GM23338 (cell line): ENCODE measurements at regions not wholly inside any gene's neighbourhood (a gene's known extent, or its start where the extent isn't known, plus 50 kb on each side); places are given as distances from the start of the nearest gene placed in this dataset.

Source experiments
- ATAC-seq: fragments of 200-7000 bp; cut with Tn5 transposase; 3 replicates; pipeline ENCODE4 v1.9.1; 2020
- DNase-seq: peaks from one replicate; pipeline ENCODE4 v3.0.0-alpha.2; 2015; ENCODE audit warnings: low spot score
- H2AFZ ChIP-seq: fragments of 200-600 bp; sonication (generic); 2 replicates; pipeline ENCODE4 v1.8.0; 2016; ENCODE audit warnings: antibody characterized with exemption, mild to moderate bottlenecking, moderate library complexity
- H3F3A ChIP-seq: fragments of 200-600 bp; sonication (generic); replicated peaks from 2 replicates; pipeline ENCODE4 v1.8.0; 2017; ENCODE audit warnings: antibody characterized with exemption, mixed run types, low read depth
- H3K27ac ChIP-seq: fragments of 200-600 bp; sonication (generic); 2 replicates; pipeline ENCODE4 v1.6.1; 2016; ENCODE audit warnings: low read depth
- H3K27me3 ChIP-seq: fragments of 200-600 bp; sonication (generic); 2 replicates; pipeline ENCODE4 v1.8.0; 2016; ENCODE audit warnings: mild to moderate bottlenecking, mixed run types, moderate library complexity; ENCODE audit not compliant: insufficient read depth
- H3K36me3 ChIP-seq: fragments of 200-600 bp; sonication (generic); 2 replicates; pipeline ENCODE4 v1.8.0; 2016; ENCODE audit warnings: mild to moderate bottlenecking; ENCODE audit not compliant: insufficient read depth
- H3K4me1 ChIP-seq: fragments of 200-600 bp; sonication (generic); 2 replicates; pipeline ENCODE4 v1.8.0; 2016; ENCODE audit warnings: mild to moderate bottlenecking, moderate library complexity; ENCODE audit not compliant: insufficient read depth
- H3K4me2 ChIP-seq: fragments of 200-600 bp; sonication (generic); 2 replicates; pipeline ENCODE4 v1.7.1; 2017; ENCODE audit warnings: mixed run types
- H3K4me3 ChIP-seq: fragments of 200-600 bp; sonication (generic); 2 replicates; pipeline ENCODE4 v1.6.1; 2016; ENCODE audit warnings: mixed run types
- H3K79me2 ChIP-seq: fragments of 200-600 bp; sonication (generic); replicated peaks from 2 replicates; pipeline ENCODE4 v1.8.0; 2017; ENCODE audit warnings: mild to moderate bottlenecking; ENCODE audit not compliant: insufficient read depth
- H3K9me2 ChIP-seq: fragments of 200-600 bp; sonication (generic); 2 replicates; pipeline ENCODE4 v1.8.0; 2017; ENCODE audit not compliant: insufficient read depth
- H4K20me1 ChIP-seq: fragments of 200-600 bp; sonication (generic); replicated peaks from 2 replicates; pipeline ENCODE4 v1.8.0; 2017; ENCODE audit warnings: mild to moderate bottlenecking; ENCODE audit not compliant: insufficient read depth
- H3K27ac Mint-ChIP-seq: 2 replicates; pipeline ENCODE4 v1.8.0; 2020; ENCODE audit warnings: inconsistent platforms, mild to moderate bottlenecking, moderate library complexity, mixed read lengths
- H3K27me3 Mint-ChIP-seq: 3 replicates; pipeline ENCODE4 v1.8.0; 2022; ENCODE audit warnings: low read depth, mild to moderate bottlenecking, moderate library complexity, mixed read lengths, inconsistent platforms; ENCODE audit not compliant: insufficient read depth, poor library complexity
- H3K36me3 Mint-ChIP-seq: 3 replicates; pipeline ENCODE4 v1.8.0; 2021; ENCODE audit warnings: low read depth, mild to moderate bottlenecking, inconsistent platforms, moderate library complexity, mixed read lengths
- H3K4me1 Mint-ChIP-seq: 3 replicates; pipeline ENCODE4 v1.8.0; 2020; ENCODE audit warnings: mild to moderate bottlenecking, inconsistent platforms, mixed read lengths
- H3K4me3 Mint-ChIP-seq: 3 replicates; pipeline ENCODE4 v1.8.0; 2021; ENCODE audit warnings: moderate library complexity, mild to moderate bottlenecking, inconsistent platforms, mixed read lengths
- H3K9me3 Mint-ChIP-seq: 3 replicates; pipeline ENCODE4 v1.8.0; 2020; ENCODE audit warnings: moderate library complexity, mild to moderate bottlenecking, inconsistent platforms, mixed read lengths
- CREB1 ChIP-seq: fragments of 250-450 bp; sonication (Bioruptor Pico); IDR thresholded peaks from 2 replicates; pipeline ENCODE4 v1.5.0; 2020; ENCODE audit warnings: low read depth, mild to moderate bottlenecking, moderate library complexity
- CTCF ChIP-seq, 2 experiments: fragments of 200-600 bp in 1 of 2; sonication (generic) in 1 of 2; conservative IDR thresholded peaks; 2 replicates each; pipeline versions ENCODE4 v1.5.1 to v1.6.1; 2016 to 2017; ENCODE audit warnings: antibody characterized with exemption in 2 of 2, low read depth in 2 of 2, mild to moderate bottlenecking in 2 of 2, moderate library complexity in 1 of 2
- ETS1 ChIP-seq: IDR thresholded peaks from 2 replicates; pipeline ENCODE4 v1.6.1; 2016; ENCODE audit warnings: antibody characterized with exemption
- EZH2 ChIP-seq: fragments of 200-600 bp; sonication (generic); IDR thresholded peaks from one replicate; pipeline ENCODE4 v1.8.0; 2017; ENCODE audit warnings: antibody characterized with exemption, mild to moderate bottlenecking, low read depth; ENCODE audit not compliant: unreplicated experiment
- EZH2phosphoT487 ChIP-seq: fragments of 200-600 bp; sonication (generic); IDR thresholded peaks from one replicate; pipeline ENCODE4 v1.8.1; 2018; ENCODE audit warnings: antibody characterized with exemption; ENCODE audit not compliant: unreplicated experiment
- JUNB ChIP-seq: IDR thresholded peaks from one replicate; pipeline ENCODE4 v1.6.1; 2016; ENCODE audit warnings: antibody characterized with exemption; ENCODE audit not compliant: unreplicated experiment
- NANOG ChIP-seq: IDR thresholded peaks from 2 replicates; pipeline ENCODE4 v1.6.1; 2016; ENCODE audit warnings: antibody characterized with exemption, borderline replicate concordance
- POLR2AphosphoS5 ChIP-seq: IDR thresholded peaks from 2 replicates; pipeline ENCODE4 v1.6.1; 2016; ENCODE audit warnings: antibody characterized with exemption, low read depth
- REST ChIP-seq: IDR thresholded peaks from one replicate; pipeline ENCODE4 v1.6.1; 2018; ENCODE audit warnings: antibody characterized with exemption; ENCODE audit not compliant: unreplicated experiment
- STAT1 ChIP-seq: IDR thresholded peaks from one replicate; pipeline ENCODE4 v1.6.1; 2016; ENCODE audit warnings: antibody characterized with exemption; ENCODE audit not compliant: unreplicated experiment
- ZNF114 ChIP-seq: fragments of 250-450 bp; sonication (Bioruptor Pico); IDR thresholded peaks from 2 replicates; pipeline ENCODE4 v1.5.0; 2020; ENCODE audit warnings: mild to moderate bottlenecking, moderate library complexity
- ZNF331 ChIP-seq: fragments of 250-450 bp; sonication (Bioruptor Pico); IDR thresholded peaks from 2 replicates; pipeline ENCODE4 v1.5.0; 2020; ENCODE audit warnings: low read depth, mild to moderate bottlenecking, moderate library complexity
- ZNF462 ChIP-seq: fragments of 250-450 bp; sonication (Bioruptor Pico); IDR thresholded peaks from 2 replicates; pipeline ENCODE4 v1.5.0; 2020; ENCODE audit warnings: mild to moderate bottlenecking, moderate library complexity

GRCh38 chr7:25557379-25557917, 329.2 kb upstream of the NPVF start:
- H3K4me1 ChIP-seq, result peaks cover 8% of the 10 kb centered on the region
- H3K36me3 ChIP-seq, result no peaks in the 10 kb centered on the region
- no peak overlapping the region for H3K4me3 ChIP-seq
- no peaks in the 10 kb centered on the region for H3F3A ChIP-seq
- no peaks in the 10 kb centered on the region for H4K20me1 ChIP-seq
- no peak overlapping the region for H3K4me2 ChIP-seq
- TF ChIP-seq CREB1 (CRISPR knock-in tag) (no peak), EZH2phosphoT487 (no peak), NANOG (no peak), POLR2AphosphoS5 (no peak), CTCF (conservative IDR thresholded peaks at IDR 0.05; ENCODE audit: low read depth in 2 of 2) (no peak), ZNF114 (CRISPR knock-in tag) (no peak), JUNB (no peak), ZNF331 (CRISPR knock-in tag) (no peak), REST (no peak), EZH2 (no peak), STAT1 (no peak), ETS1 (no peak), ZNF462 (CRISPR knock-in tag) (no peak)
- no peak overlapping the region for H3K27ac ChIP-seq
- Mint-ChIP-seq H3K4me1 (peaks cover 20% of the 10 kb centered on the region), H3K27ac (no peak overlapping the region), H3K9me3 (peaks cover 7% of the 10 kb centered on the region; the same call in 2 of the 3 replicates), H3K27me3 (no peaks in the 10 kb centered on the region), H3K4me3 (no peak overlapping the region), H3K36me3 (no peaks in the 10 kb centered on the region)
- no peaks in the 10 kb centered on the region for H3K79me2 ChIP-seq
- H2AFZ ChIP-seq, result no peak overlapping the region; the same call in 1 of the 2 replicates
- H3K27me3 ChIP-seq, result no peaks in the 10 kb centered on the region
- ATAC-seq (no peak), DNase-seq (no peak)
- H3K9me2 ChIP-seq, result no peaks in the 10 kb centered on the region
